Amniotic epithelial cell (primary cell): ENCODE measurements at regions not wholly inside any gene's neighbourhood (a gene's known extent, or its start where the extent isn't known, plus 50 kb on each side); places are given as distances from the start of the nearest gene placed in this dataset.

ENCODE experiments used
- DNase-seq: peaks from one replicate; pipeline ENCODE4 v3.0.0-alpha.2; 2010; ENCODE audit warnings: low read depth

DNA sequence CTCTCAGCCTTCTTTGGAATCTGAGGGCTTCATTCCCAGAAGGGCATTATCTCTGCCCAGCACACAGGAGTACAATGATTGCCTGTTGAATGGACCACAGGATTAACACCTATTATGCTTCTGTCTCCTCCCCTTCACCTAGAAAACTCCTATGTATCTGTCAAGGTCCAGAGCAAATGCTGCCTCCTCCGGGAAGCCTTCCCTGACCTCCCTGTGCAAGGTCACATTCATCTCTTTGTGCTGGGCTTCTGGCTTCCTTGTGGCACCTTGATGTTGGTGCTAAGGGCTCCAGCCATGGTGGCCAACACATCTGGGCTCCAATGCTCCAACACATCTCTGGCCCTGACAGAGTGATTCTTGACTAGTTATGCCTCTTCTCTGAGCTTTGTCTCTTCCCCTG lies 49.9 kb upstream of the ATP2B2 start:
- DNase-seq = no peak

DNA sequence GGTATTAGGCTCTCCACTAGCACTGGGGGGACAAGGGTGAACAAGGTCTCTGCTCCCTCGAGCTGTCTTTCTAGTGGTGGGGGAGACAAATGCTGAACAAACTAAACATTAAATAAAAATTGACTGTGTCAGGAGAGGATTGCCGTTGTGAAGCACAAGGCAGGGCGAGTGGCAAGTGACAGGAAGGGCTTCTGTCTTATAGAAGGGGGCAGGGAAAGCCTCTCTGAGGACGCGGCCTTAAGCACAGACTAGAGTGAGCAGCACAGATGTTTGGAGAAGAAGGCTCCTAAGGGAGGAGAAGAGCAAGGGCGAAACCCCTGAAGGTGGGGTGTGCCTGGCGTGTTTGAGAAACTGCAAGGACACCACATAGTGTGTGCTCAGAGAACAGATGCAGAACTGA lies 50.9 kb upstream of the ATP2B2 start:
- DNase-seq = no peak

DNA sequence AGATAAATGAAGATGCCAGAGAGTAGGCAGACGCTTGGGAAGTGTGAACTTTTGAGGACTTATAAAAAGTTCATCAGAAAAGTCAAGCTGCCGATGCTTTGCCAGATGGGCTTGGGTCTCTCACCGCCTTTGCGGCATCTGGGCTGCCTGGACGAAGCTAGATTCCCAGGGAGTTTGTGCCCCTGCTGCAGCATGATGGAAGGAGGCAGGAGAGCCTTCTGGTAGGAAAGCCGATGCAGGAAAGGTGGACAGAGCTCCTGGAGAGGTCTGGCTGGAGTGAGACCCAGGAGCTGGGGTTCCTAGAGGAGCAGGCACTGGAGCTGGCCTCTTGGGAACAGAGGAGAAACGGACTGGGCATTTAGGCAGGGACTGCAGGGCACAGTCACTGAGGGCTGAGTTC lies 51.9 kb upstream of the ATP2B2 start:
- no peak for DNase-seq

DNA sequence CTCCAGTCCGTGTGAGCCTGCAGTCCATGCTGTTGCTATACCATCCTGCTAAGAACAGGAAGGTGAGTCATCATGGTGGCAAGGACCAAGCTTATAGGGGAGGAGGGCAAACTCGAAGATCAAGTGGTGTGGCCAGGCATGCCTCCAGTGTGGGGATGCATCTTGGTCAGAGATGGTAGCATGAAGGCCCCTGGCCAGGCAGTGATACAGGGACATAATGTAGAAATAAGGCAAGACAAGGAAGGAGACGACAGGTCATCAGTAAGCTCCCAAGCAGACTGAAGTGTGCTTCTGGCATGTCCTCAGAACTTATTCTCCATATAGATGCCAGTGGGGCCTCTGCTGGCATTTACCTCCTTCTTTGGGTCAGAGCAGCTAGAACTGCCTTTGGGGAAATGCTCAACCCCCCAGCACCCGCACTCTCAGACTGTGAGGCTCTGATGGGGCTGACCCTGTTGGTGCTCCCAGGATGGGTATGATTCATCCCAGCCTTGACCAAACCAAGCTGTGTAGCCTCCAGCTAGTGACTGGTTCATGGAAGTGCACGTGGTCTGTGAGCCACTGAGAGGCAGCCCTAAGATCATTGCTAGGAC lies 52.5 kb upstream of the ATP2B2 start:
- peak; percentile 21 for DNase-seq

DNA sequence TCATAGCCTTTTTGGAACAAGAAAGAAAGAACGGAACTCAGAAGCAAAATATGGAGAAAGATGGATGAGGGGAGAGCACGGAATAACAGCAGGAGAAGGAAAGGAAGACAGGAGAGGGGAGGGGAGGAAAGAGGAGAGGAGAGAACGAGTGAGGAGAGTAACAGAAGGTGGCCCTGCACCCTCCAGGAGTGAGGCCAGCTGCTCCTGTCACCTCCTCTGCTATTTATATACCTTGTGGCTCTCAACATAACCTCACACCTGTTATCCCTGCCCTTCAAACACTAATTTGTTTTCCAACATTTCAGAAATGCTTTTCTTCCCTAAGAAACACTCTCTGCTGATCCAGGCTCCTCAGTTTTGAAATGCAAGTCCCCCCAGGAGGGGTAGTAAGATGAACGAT lies 53.4 kb upstream of the ATP2B2 start:
- no peak for DNase-seq

DNA sequence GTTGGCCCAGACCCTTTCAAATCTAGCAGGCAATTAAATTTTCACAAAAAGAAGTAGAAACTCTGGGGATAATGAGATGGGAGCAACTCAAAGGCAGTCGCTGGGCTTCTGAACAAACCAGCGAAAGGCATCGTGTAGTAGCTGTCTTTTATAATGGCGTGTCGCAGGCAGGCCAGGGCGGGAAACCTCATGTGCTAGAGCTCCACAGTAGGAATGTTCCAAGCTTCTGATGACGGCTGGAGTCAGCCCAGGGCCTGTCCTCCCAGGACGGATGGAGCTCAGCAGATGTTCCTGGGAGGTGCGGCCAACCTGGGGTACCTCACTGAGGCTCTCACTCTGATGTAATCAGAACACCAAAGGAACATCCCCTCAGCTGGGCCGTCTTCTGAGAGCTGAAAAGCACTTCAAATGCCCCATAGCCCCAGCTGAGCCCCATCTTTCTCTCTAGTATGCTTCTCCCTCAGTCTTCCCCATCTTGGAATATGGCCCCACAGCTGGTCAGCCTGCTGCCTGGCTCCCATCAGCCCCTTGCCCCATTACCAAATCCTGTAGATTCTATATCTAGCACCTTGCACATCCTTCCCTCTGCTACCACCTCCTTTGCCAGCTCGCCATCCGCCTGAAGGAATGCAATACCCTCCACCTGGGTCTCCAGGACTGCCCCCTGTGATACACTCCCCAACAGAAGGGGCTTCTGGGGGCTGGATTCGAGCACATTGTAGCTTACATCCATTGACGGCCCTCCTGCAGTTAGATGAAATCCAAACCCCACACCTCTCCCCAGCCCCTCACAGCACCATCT lies 54.9 kb upstream of the ATP2B2 start:
- no peak for DNase-seq

DNA sequence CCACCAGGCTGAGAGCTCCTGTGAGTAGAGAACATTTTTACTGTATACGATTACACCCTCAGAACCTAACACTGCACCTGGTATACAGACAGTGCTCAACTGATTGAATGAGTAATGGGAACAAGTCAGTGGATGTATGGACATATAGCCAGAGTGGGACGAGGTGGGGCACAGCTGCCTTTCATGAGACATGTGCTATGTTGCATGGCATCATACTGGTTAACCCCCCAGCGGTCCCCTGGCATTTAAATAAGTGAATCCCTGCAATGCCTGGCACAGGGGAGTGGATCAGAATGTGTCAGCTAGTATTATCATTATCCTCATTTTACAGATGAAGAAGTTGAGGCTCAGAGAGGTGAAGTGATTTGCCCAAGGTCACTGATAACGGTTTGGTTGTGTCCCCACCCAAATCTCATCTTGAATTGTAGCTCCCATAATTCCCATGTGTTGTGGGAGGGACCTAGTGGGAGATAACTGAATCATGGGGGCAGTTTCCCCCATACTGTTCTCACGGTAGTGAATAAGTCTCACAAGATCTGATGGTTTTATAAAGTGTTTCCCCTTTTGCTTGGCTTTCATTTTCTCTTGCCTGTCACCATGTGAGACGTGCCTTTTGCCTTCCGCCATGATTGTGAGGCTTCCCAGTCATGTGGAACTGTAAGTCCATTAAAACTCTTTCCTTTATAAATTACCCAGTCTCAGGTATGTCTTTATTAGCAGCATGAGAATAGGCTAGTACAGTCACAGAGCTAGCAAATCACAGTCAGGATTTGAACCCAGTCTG lies 56.0 kb upstream of the ATP2B2 start:
- no peak for DNase-seq

DNA sequence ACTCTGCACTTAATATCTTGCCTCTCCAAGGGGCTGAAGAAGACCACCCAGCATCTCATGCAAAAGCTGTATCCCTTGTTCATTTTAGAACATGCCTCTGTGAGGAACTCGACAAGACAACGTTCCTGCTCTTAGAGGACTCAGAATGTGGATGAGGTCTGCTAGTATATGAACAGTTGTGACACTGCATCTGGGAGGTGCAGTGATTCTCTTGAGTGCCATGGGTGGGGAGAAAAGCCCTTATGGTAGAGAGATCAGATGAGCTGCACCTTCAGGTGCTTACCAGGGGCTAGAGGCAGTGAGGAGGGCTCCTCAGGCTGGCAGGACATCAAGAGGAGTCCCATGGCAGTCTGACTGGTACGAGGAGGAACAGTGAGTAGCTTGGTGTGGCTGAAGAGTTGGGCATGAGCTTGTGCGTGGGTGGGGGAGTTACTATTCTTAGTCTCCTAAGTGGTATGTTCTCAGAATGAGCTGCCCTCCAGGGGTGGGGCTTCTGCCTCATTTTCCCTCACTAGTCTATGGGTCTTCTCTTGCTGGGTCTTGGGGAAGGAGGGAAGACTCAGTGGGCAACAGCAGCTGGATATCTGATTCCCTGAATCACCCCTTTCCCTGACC lies 56.7 kb upstream of the ATP2B2 start:
- DNase-seq = no peak

DNA sequence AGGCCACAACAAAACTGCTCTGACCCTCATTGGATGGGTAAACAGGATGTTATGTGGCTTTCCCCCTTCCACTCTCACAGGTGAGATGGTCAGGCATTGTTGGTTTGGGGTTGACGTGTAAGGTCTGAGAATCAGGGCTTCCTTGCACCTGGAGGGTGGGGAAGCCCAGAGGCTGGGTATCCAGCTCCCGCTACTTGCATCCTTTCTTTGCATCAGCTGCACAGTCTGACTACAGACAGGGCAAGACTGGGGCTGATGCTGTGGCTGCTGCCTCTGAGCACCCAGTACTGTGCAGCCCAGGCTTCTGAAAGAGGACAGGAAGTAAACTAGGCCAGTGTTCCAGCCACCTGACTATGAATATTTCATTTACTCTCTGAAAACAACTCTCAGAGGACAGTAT lies 58.0 kb upstream of the ATP2B2 start:
- no peak for DNase-seq

DNA sequence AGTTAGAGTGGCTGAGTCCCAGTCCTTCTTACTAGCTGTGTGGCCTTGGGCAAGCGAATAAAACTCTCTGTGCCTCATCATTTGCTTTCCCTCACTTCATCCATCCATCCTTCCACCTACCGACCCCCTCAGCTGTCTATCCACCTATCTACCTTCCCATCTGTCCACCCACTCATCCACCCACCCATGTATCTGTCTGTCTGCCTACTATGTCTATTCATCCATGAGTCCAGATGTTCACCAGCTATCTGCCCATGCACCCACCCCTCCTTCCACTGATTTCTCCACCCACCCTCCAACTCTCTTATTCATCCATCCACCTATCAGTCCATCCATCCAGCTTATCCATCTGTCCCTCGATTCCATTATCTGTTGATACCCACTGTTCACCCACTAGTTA lies 60.4 kb upstream of the ATP2B2 start:
- no peak for DNase-seq

DNA sequence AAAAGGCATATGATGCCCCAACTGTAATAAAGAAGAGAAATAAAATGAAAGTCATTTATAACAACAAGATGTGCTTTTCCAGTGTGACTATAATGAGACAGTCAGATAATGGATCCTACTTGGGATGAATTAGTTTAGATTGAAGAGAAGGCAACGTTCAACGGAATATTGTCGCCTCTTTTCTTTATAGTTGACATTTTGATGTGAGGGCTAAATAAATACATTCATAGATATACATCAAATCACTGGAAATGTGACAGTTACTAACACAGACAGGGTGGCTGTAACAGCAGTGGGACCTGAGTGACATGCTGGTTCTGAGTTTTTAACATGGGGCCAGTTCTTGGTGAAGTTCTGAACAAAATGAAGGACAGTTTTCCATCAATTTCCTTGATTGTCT lies 61.1 kb upstream of the ATP2B2 start:
- DNase-seq = no peak

DNA sequence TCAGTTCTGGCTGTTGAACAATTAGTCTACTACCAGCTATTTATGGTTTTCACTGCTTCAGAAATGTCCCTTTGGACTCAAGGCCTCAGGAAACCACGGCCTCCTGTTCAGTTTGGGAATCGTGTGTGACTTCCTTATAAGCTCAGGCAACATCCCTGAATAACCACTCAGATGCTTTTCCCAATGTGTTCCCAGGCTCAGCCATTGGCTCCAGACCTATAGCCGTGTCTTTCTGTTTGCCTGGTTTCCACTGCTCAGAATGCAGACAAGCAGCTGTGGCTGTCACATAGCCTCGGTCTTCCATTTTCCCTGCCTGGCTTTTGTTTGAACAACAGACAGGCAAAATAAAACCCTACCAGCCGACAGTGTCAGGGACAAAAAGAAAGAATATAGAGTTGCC lies 63.2 kb upstream of the ATP2B2 start:
- no peak for DNase-seq

DNA sequence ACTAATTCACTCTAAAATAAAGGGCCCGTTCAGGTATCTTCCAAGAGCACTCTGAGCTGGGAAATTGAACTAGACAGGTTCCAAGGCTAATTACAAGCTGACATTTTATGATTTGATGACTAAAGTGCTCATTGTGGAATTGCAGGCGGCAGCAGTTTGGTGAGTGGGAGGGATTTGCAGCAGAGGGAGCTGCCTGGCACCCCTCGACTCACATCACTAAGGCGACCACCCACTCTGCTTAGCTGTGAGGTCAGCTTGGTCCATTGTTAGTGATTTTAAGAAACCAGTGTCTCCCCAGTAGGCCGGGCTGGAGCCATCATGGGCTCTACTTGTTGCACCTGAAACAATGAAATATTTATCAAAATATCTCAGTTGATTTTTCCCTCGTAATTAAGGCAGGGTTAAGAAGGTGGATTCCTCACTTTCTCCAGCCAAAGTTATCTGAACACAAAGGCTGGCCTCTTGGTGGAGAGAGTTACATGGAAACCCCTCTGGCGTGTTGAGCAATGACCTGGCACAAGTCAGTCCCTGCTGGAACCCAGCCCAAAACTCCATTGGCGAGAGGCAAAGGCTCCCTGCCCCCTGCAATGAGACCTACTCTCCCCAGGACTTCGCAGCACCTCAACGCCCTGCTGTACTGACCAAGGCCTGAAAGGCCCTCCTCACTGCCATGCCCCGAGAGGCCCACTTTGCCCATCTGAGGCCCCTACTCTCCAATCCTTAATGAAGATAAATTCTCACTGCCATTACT lies 65.0 kb upstream of the ATP2B2 start:
- no peak for DNase-seq

DNA sequence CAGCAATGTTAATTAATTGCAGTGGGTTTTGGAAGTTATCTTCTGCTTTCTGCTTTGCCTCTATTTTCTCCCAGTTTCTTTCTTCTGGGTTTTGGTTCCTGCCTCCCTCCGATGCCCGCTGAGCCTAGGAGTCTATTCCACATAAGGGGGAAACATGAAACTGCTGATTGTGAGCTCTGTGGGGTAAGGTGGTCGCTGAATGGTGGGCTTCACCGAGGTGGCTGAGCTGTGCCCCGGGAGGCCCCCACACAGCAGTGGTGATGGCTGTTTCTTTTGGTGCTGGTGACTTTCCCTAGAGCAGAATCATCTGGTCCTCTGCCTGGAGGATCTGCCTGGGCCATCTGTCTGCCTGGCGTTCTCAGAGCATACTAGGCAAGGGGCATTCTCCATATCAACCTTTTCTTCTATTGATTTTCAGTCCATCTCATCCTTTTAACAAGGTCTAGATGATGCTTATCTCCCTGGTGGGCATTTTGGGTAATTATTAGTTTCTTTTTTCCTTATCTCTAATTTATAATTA lies 68.8 kb upstream of the ATP2B2 start:
- no peak for DNase-seq

DNA sequence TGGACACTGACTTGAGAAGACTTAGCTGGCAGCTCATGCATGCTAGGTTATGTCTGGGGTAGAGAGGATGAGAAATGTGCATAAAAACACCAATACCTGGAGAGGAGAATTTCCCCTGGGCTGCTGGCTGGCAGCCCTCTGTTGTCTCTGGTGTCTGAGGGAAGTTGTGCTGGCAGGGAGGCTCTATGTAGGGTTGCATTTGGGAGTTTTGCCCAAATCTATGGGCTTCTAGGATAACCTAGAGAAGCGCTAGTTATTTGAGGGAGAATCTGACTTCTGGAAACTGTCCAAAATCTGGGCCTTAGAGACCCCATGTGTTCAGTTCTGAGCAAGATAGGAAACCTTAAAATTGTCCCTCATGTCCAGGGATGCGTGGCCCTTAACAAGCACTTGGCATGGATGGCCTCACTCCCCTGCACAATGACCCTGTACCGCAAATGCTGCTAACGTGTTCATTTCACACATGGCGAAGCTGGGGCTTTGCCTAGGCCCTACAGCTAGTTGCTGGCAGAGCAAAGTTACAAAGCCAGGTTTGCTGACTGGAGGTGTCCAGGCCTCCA lies 70.3 kb upstream of the ATP2B2 start:
- DNase-seq = no peak

DNA sequence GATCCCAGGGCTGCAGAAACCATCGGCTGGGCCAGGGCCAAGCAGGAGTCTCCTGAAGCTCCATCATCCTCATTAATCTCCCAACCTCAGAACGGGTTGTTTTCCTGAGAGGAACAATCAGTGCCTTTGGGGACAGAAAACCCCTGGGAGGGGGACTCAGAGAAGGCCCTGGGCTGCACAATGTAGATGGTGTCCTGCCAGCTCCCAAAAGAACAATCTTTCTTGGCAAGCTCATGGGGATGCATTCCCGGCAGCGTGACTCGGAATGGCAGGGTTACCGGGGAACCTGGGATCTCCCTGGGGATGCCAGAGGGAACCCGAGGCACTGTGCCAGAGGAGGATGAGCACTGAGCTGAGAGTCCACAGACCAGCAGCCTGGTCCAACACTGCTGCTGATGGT lies 72.1 kb upstream of the ATP2B2 start:
- DNase-seq = no peak

DNA sequence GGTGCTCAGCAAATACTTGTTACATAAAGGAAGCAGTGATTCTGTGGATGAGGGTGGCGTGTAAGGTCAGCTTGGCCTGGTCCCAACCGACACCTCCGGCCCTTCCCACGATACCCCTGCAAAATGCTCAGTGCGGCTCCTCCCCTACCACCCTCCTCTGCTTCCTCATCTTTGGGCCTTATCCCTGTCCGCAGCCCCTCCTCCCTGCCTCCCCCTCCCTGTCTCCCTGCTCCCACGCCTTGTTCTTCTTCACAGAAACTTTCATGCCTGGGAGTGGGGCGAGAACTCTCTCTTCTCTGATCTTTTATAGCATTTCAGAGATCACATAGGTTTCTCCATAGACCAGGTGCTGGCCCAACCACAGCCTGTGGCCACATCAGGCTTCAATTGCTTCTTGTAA lies 75.0 kb upstream of the ATP2B2 start:
- DNase-seq = no peak

DNA sequence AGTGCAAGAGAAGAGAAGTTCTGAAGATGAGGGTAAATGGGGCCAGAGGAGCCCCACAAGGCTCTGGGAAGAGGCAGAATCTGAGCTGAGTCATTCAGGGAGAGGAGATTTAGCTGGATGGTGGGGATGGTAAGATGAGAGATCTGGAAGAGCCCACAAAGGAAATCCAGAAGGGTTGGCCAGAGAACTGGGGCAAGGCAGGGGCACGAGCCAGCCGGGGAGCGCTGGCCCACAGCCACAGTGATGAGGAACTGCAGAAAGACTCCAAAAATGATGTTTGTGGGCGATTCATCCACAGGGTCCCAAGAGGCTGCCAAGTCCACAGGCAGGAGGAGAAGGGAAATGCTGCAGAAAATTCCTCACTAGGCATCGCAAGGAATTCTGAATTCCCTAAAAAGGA lies 75.9 kb upstream of the ATP2B2 start:
- no peak for DNase-seq

DNA sequence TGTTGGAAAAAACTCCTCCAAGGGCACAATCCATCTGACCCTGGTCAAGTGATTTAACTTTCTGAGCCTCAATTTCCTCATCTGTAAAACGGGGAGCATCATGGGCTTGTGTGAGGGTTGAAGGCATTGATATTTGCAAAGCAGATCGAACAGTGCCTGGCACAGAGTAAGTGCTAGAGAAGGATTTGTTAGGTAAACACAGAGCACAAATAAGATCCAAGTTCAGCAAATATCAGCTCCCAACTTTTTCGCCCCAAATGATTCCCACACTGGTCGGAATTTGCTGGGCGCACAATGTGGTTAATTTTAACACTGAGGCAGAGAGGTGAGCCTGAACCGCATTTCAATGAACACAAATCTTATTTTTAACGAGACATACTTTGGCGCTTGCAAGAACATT lies 76.3 kb upstream of the ATP2B2 start:
- DNase-seq = no peak

DNA sequence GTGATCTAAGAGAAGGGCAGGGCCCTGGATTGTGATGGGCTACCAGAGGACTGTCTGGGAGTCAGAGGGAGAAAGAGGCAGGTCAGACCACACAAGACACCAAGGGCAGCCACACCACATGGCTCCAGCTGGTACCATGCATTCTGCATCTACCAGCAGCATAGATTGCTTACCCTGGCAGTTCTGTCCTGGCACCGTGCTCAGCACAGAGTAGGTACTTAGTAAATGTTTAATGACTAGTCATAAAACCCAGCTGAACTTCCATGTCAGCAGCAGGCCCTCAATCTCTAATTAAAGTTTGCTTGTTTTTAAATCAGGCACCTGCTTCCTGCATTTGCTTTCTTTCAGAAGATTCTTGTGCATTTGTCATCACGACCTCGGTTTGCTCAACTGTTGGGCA lies 77.3 kb upstream of the ATP2B2 start:
- DNase-seq = no peak
